Thoracic aorta (tissue), 2 donors: ENCODE measurements at regions not wholly inside any gene's neighbourhood (a gene's known extent, or its start where the extent isn't known, plus 50 kb on each side); places are given as distances from the start of the nearest gene placed in this dataset.

ENCODE experiments used
- ATAC-seq: fragments of 150-250 bp; one replicate; pipeline ENCODE4 v1.8.0; 2017; ENCODE audit warnings: low read depth; ENCODE audit not compliant: insufficient number of reproducible peaks, low FRiP score
- DNase-seq: peaks from one replicate; pipeline ENCODE4 v3.0.0-alpha.2; 2020; ENCODE audit warnings: low spot score
- H3K27ac ChIP-seq, 2 donors: fragments of 200-600 bp; sonication (generic); 1 replicate in 1 of 2; 2 replicates in 1 of 2; pipeline ENCODE4 v1.5.1; 2016; ENCODE audit warnings: mild to moderate bottlenecking in 2 of 2, moderate library complexity in 2 of 2
- H3K27me3 ChIP-seq: fragments of 200-600 bp; sonication (generic); replicated peaks from 2 replicates; pipeline ENCODE4 v1.6.0; 2016; ENCODE audit warnings: mild to moderate bottlenecking; ENCODE audit not compliant: insufficient read depth
- H3K36me3 ChIP-seq: fragments of 200-600 bp; sonication (generic); one replicate; pipeline ENCODE4 v1.5.1; 2016
- H3K4me1 ChIP-seq, 2 donors: fragments of 200-600 bp; sonication (generic); 1 replicate in 1 of 2; 2 replicates in 1 of 2; pipeline versions ENCODE4 v1.5.1 to v1.6.0; 2016; ENCODE audit warnings: low read depth in 2 of 2, mild to moderate bottlenecking in 1 of 2; ENCODE audit not compliant: control insufficient read depth in 1 of 2
- H3K4me3 ChIP-seq: fragments of 200-600 bp; sonication (generic); 2 replicates; pipeline ENCODE4 v1.5.1; 2016; ENCODE audit warnings: mild to moderate bottlenecking
- H3K9me3 ChIP-seq: fragments of 200-600 bp; sonication (generic); 2 replicates; pipeline ENCODE4 v1.5.1; 2016
- CTCF ChIP-seq: fragments of 200-600 bp; sonication (generic); IDR thresholded peaks from one replicate; pipeline ENCODE4 v1.5.1; 2019; ENCODE audit warnings: antibody characterized with exemption

GRCh38 chr13:48862572-48862971 is 113.1 kb upstream of the FNDC3A start:
- DNase-seq (no peak), ATAC-seq (no peak)
- Histone ChIP-seq H3K36me3 (no peaks in the 10 kb centered on the region), H3K27me3 (no peaks in the 10 kb centered on the region), H3K4me3 (no peak overlapping the region), H3K4me1 (no peaks in the 10 kb centered on the region), H3K9me3 (no peaks in the 10 kb centered on the region), H3K27ac (no peak overlapping the region)
- no peak for TF ChIP-seq CTCF

GRCh38 chr13:48864100-48864499 is 111.6 kb upstream of the FNDC3A start:
- Histone ChIP-seq H3K36me3 (no peaks in the 10 kb centered on the region), H3K27ac (no peak overlapping the region), H3K9me3 (no peaks in the 10 kb centered on the region), H3K4me1 (no peaks in the 10 kb centered on the region), H3K4me3 (no peak overlapping the region), H3K27me3 (no peaks in the 10 kb centered on the region)
- DNase-seq (no peak), ATAC-seq (no peak)
- TF ChIP-seq CTCF, result no peak

- DNase-seq (no peak), ATAC-seq (no peak)
- TF ChIP-seq CTCF, result no peak
- H3K36me3 ChIP-seq, result no peaks in the 10 kb centered on the region
- H3K27me3 ChIP-seq, result no peaks in the 10 kb centered on the region
- no peak overlapping the region for H3K4me3 ChIP-seq
- no peak overlapping the region for H3K27ac ChIP-seq
- H3K9me3 ChIP-seq, result no peaks in the 10 kb centered on the region
- H3K4me1 ChIP-seq, result no peaks in the 10 kb centered on the region
Observed at GRCh38 chr13:48866249-48866648, 109.5 kb upstream of the FNDC3A start.

- Histone ChIP-seq H3K4me3 (no peak overlapping the region), H3K36me3 (no peaks in the 10 kb centered on the region), H3K9me3 (no peaks in the 10 kb centered on the region), H3K27me3 (no peaks in the 10 kb centered on the region), H3K4me1 (no peaks in the 10 kb centered on the region), H3K27ac (no peak overlapping the region)
- ATAC-seq (no peak), DNase-seq (no peak)
- no peak for TF ChIP-seq CTCF
Observed at GRCh38 chr13:48873081-48873480, 102.6 kb upstream of the FNDC3A start.

GRCh38 chr13:48873587-48873986 is 102.1 kb upstream of the FNDC3A start:
- no peak for DNase-seq
- no peaks in the 10 kb centered on the region for H3K27me3 ChIP-seq
- H3K4me1 ChIP-seq, result no peaks in the 10 kb centered on the region
- H3K4me3 ChIP-seq, result no peak overlapping the region
- no peaks in the 10 kb centered on the region for H3K36me3 ChIP-seq
- ATAC-seq, result no peak
- no peaks in the 10 kb centered on the region for H3K9me3 ChIP-seq
- TF ChIP-seq CTCF, result no peak
- H3K27ac ChIP-seq, result no peak overlapping the region
